Astrocyte (in vitro differentiated cells and primary cell): ENCODE measurements at regions not wholly inside any gene's neighbourhood (a gene's known extent, or its start where the extent isn't known, plus 50 kb on each side); places are given as distances from the start of the nearest gene placed in this dataset.
"Not testable (repeated sequence)": the region's sequence is repeated elsewhere in the genome, so short reads cannot be mapped to it uniquely, and the experiment has no call there.

Experiments
- DNase-seq: peaks from one replicate; pipeline ENCODE4 v3.0.0-alpha.2; 2010; ENCODE audit warnings: low read depth
- FAIRE-seq: peaks from 2 replicates; lab custom pipeline; 2011; peaks lifted over from hg19 to GRCh38; lab: Jason Lieb, UNC
- H2AFZ ChIP-seq: 2 replicates; pipeline ENCODE4 v1.6.0; 2012; ENCODE audit warnings: low read depth, low read length, inconsistent platforms
- H3K27ac ChIP-seq: 2 replicates; pipeline ENCODE4 v1.5.1; 2011; ENCODE audit warnings: low read depth, low read length, inconsistent platforms
- H3K27me3 ChIP-seq: 2 replicates; pipeline ENCODE4 v1.6.0; 2011; ENCODE audit warnings: low read length, inconsistent platforms; ENCODE audit not compliant: insufficient read depth
- H3K36me3 ChIP-seq: 2 replicates; pipeline ENCODE4 v1.5.1; 2011; ENCODE audit warnings: low read length, inconsistent platforms; ENCODE audit not compliant: insufficient read depth
- H3K4me1 ChIP-seq: 2 replicates; pipeline ENCODE4 v1.5.1; 2011; ENCODE audit warnings: low read length, inconsistent platforms; ENCODE audit not compliant: insufficient read depth
- H3K4me2 ChIP-seq: 2 replicates; pipeline ENCODE4 v1.6.0; 2012; ENCODE audit warnings: low read length, inconsistent platforms
- H3K4me3 ChIP-seq: 2 replicates; pipeline ENCODE4 v1.5.1; 2011; ENCODE audit warnings: low read depth, mild to moderate bottlenecking, low read length, inconsistent platforms; ENCODE audit not compliant: insufficient read depth
- H3K79me2 ChIP-seq: 2 replicates; pipeline ENCODE4 v1.6.0; 2012; ENCODE audit warnings: mild to moderate bottlenecking, low read length, inconsistent platforms; ENCODE audit not compliant: insufficient read depth
- H3K9ac ChIP-seq: 2 replicates; pipeline ENCODE4 v1.6.0; 2012; ENCODE audit warnings: mild to moderate bottlenecking, low read length, inconsistent platforms
- H3K9me3 ChIP-seq: 2 replicates; pipeline ENCODE4 v1.5.1; 2012; ENCODE audit warnings: low read depth, mild to moderate bottlenecking, low read length, inconsistent platforms; ENCODE audit not compliant: insufficient read depth
- H4K20me1 ChIP-seq: 2 replicates; pipeline ENCODE4 v1.6.0; 2012; ENCODE audit warnings: low read length, inconsistent platforms; ENCODE audit not compliant: insufficient read depth
- H3K27ac Mint-ChIP-seq: one replicate; pipeline ENCODE4 v1.8.0; 2021; ENCODE audit warnings: mild to moderate bottlenecking, mixed read lengths; ENCODE audit not compliant: unreplicated experiment
- H3K27me3 Mint-ChIP-seq: one replicate; pipeline ENCODE4 v1.8.0; 2021; ENCODE audit warnings: low read depth, mixed read lengths; ENCODE audit not compliant: unreplicated experiment
- H3K36me3 Mint-ChIP-seq: one replicate; pipeline ENCODE4 v1.8.0; 2021; ENCODE audit warnings: low read depth, mixed read lengths; ENCODE audit not compliant: unreplicated experiment
- H3K4me1 Mint-ChIP-seq: one replicate; pipeline ENCODE4 v1.8.0; 2021; ENCODE audit warnings: low read depth, mixed read lengths; ENCODE audit not compliant: unreplicated experiment
- H3K4me3 Mint-ChIP-seq: one replicate; pipeline ENCODE4 v1.8.0; 2021; ENCODE audit warnings: mild to moderate bottlenecking, moderate library complexity, mixed read lengths; ENCODE audit not compliant: unreplicated experiment
- H3K9me3 Mint-ChIP-seq: one replicate; pipeline ENCODE4 v1.8.0; 2021; ENCODE audit warnings: mild to moderate bottlenecking, mixed read lengths; ENCODE audit not compliant: unreplicated experiment

DNA sequence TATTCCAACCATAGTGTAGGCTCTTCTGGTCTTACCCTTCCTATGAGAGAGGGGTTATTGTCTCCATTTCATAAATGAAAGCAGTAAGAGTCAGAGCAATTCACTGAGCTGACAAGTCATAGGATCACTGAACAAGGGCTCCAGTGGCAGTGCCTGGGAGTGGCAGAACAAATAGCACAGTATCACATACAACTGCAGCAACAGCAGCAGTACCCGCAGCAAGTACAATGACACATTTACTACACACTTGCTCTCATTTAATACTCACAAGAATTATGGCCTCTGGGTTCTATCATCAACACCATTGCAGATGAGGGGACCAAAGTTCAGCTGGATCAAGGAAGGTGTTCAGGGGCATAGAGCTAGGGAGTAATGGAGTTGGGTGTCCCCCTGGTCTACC, 218.8 kb downstream of the BCL2L11 start:
- H3K4me1 ChIP-seq, H3K9ac ChIP-seq, H3K9me3 ChIP-seq, FAIRE-seq, H3K36me3 ChIP-seq, H2AFZ ChIP-seq, H4K20me1 ChIP-seq, DNase-seq, H3K4me3 Mint-ChIP-seq, H3K36me3 Mint-ChIP-seq, H3K79me2 ChIP-seq, H3K27me3 ChIP-seq, H3K9me3 Mint-ChIP-seq, H3K27me3 Mint-ChIP-seq, H3K4me3 ChIP-seq, H3K4me1 Mint-ChIP-seq, H3K27ac Mint-ChIP-seq, H3K4me2 ChIP-seq, H3K27ac ChIP-seq: not testable (repeated sequence)

DNA sequence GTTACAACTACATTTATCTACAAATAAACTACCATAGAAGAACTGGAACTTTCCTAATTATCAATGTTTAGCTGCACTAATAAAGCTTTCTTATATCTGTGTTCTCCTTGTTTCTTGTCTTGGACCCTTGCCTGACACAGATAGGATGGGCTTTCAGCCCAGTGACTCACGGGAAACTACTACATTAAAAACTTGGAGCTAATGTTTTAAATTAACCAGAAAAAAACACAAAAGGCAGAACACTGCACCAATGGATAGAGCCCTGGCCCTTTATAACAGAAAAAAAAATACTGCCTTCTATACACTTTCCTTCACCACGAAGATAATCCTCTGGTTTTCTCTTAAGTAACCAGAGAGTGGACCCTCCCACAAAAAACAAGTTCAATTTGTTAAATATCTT, 223.9 kb downstream of the BCL2L11 start:
- H2AFZ ChIP-seq, H3K4me3 Mint-ChIP-seq, H3K9me3 ChIP-seq, H3K4me2 ChIP-seq, H3K27me3 Mint-ChIP-seq, H3K4me3 ChIP-seq, FAIRE-seq, H3K27ac Mint-ChIP-seq, H3K9ac ChIP-seq, H3K27ac ChIP-seq, H3K4me1 Mint-ChIP-seq, DNase-seq, H3K4me1 ChIP-seq, H4K20me1 ChIP-seq, H3K9me3 Mint-ChIP-seq, H3K27me3 ChIP-seq, H3K36me3 Mint-ChIP-seq, H3K79me2 ChIP-seq, H3K36me3 ChIP-seq: not testable (repeated sequence)

DNA sequence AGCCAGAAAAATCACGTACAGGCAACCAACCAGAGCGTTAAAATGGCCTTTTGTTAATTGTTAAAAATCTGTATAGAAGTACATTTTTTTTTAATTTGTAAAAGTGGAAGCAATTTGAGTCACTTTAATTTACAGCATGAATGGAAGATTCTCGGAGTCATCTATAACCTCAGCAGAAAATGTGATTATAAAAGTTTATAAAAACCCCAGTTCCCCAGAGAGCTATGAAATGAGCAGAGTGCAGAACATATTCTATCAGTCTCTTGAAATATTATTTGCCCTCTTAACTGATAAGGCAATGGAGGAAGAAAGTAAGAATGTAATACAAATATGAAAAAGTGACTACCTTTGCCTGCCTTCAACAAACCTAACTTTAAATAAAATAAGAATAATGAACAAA, 224.7 kb downstream of the BCL2L11 start:
- H3K9me3 Mint-ChIP-seq, H3K4me2 ChIP-seq, H3K36me3 Mint-ChIP-seq, H4K20me1 ChIP-seq, H3K27ac Mint-ChIP-seq, DNase-seq, H3K27me3 ChIP-seq, H3K9me3 ChIP-seq, H3K27ac ChIP-seq, FAIRE-seq, H3K4me1 Mint-ChIP-seq, H3K4me3 ChIP-seq, H3K27me3 Mint-ChIP-seq, H3K36me3 ChIP-seq, H3K4me3 Mint-ChIP-seq, H3K9ac ChIP-seq, H2AFZ ChIP-seq, H3K79me2 ChIP-seq, H3K4me1 ChIP-seq: not testable (repeated sequence)

DNA sequence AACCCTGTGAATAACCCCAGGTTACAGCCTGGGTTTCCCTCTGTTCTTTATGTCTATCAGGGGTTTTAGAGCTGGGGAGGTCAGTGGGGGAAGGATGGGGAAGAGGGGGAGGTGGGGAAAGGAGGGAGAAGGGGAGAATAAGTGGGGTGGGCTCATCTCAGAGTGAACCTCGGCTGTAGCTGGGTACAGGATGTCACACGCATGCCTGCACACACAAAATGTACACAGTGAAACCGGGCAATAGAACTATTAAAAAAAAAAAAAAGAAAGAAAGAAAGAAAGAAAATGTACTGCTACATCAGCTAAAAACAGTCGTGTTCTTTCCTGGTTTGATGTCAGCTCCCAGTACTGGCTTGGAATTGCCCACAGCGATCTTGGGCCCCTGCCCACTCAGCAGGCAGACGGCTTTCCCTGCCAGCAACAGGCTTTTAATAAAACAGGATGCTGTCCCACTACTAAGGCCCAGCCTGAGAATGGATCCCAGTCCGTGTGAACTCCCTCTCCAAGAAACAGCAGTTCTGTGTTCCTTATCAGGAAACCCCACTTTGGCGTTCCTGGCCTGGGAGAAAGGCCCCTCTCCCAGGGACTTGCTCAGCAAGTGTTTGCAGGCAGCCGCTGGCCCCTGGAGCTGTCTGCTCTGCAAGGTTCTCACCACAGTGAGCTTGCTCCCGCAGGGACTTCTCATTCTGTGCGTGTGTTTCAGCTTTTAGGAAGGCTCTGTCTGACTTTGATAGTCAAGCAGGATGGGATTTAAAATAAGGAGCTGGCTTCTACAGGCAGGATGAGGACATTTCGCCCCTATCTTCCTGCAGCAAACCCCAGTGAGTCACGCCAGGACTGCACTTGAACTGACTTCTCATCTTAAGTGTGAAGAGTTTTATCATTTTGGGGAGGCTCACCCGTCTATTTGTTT, 225.6 kb downstream of the BCL2L11 start:
- not testable (repeated sequence) for H3K36me3 ChIP-seq, FAIRE-seq, H3K9ac ChIP-seq, H3K27ac ChIP-seq, H3K27me3 ChIP-seq, H3K4me1 ChIP-seq, H3K4me3 Mint-ChIP-seq, H3K4me3 ChIP-seq, H3K36me3 Mint-ChIP-seq, H3K27ac Mint-ChIP-seq, H3K9me3 Mint-ChIP-seq, H3K4me1 Mint-ChIP-seq, H4K20me1 ChIP-seq, H3K27me3 Mint-ChIP-seq, H3K9me3 ChIP-seq, H2AFZ ChIP-seq, H3K79me2 ChIP-seq
- peak; percentile 52 for DNase-seq
- peak overlapping the region; percentile 44 for H3K4me2 ChIP-seq

DNA sequence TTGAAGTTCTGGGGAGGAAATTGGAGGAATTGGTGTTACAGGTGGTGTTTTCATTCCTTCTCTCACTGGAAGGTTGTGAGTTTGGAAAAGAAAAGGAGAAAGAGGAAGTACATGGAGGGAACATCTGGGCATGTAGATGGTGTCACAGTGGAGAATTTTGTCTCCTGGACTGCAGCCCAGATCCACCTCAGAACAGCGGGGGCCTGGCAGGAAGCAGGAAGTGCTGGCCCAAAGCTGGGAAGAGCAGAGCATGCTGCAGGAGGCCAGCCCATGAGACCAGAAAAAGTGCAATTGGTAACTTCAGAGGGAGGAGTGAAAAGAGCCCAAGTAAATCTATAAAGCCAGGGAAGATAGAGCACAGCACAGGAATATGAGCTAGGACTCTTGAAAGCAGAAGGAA, 227.0 kb downstream of the BCL2L11 start:
- not testable (repeated sequence) for H3K27me3 ChIP-seq, H3K79me2 ChIP-seq, H3K4me3 ChIP-seq, H3K27ac ChIP-seq, H3K36me3 Mint-ChIP-seq, H3K9me3 ChIP-seq, H3K27ac Mint-ChIP-seq, H3K9ac ChIP-seq, H3K4me1 Mint-ChIP-seq, H3K36me3 ChIP-seq, H2AFZ ChIP-seq, H3K27me3 Mint-ChIP-seq, H3K9me3 Mint-ChIP-seq, H3K4me3 Mint-ChIP-seq, H3K4me2 ChIP-seq, DNase-seq, H4K20me1 ChIP-seq, FAIRE-seq, H3K4me1 ChIP-seq

DNA sequence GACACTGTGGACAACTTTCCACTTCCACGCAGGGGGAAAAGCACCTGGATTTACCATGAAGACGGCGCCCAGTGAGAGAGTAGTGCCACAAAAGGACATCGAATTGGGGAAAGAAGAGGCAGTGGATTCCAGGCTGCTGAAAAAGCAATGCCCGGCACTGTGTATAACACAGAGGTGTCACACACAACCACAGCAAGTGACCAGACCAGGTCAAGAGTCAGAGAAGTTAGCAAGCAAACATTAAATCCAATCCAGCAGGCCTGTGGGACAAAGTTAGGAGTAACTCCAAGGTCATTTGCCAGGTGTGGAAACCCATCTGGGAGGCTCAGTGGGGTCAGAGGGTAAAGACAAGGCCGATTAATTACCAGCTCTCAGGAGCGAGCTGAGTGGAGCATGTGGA, 227.6 kb downstream of the BCL2L11 start:
- H3K79me2 ChIP-seq, H3K4me3 Mint-ChIP-seq, H3K4me2 ChIP-seq, H3K36me3 Mint-ChIP-seq, DNase-seq, H3K36me3 ChIP-seq, H3K4me3 ChIP-seq, H3K4me1 ChIP-seq, H3K9me3 Mint-ChIP-seq, H4K20me1 ChIP-seq, H3K27me3 ChIP-seq, FAIRE-seq, H2AFZ ChIP-seq, H3K27me3 Mint-ChIP-seq, H3K9ac ChIP-seq, H3K9me3 ChIP-seq, H3K4me1 Mint-ChIP-seq, H3K27ac Mint-ChIP-seq, H3K27ac ChIP-seq: not testable (repeated sequence)
